Stimulated activated naive CD8-positive, alpha-beta T cell treated with anti-CD3 and anti-CD28 coated beads, Interleukin-15, amount 100 ng/mL, for 72 hours (primary cell): ENCODE measurements at regions not wholly inside any gene's neighbourhood (a gene's known extent, or its start where the extent isn't known, plus 50 kb on each side); places are given as distances from the start of the nearest gene placed in this dataset.
"Not testable (repeated sequence)": the region's sequence is repeated elsewhere in the genome, so short reads cannot be mapped to it uniquely, and the experiment has no call there.

ENCODE experiments used
- ATAC-seq: fragments of 150-1000 bp; cut with Tn5 transposase; 2 replicates; pipeline ENCODE4 v1.10.0; 2021; ENCODE audit warnings: mild to moderate bottlenecking, moderate library complexity
- DNase-seq, 2 donors: peaks; one replicate each; pipeline ENCODE4 v3.0.0; 2021 to 2022
- H3K27ac Mint-ChIP-seq, 2 donors: one replicate each; pipeline ENCODE4 v1.8.0; 2022; ENCODE audit warnings: mild to moderate bottlenecking in 2 of 2, mixed read lengths in 2 of 2, moderate library complexity in 2 of 2
- H3K27me3 Mint-ChIP-seq: one replicate; pipeline ENCODE4 v1.8.0; 2022; ENCODE audit warnings: mixed read lengths
- H3K4me1 Mint-ChIP-seq: one replicate; pipeline ENCODE4 v1.8.0; 2022; ENCODE audit warnings: mild to moderate bottlenecking, mixed read lengths
- H3K4me3 Mint-ChIP-seq, 2 donors: one replicate each; pipeline ENCODE4 v1.8.0; 2022; ENCODE audit warnings: mild to moderate bottlenecking in 2 of 2, mixed read lengths in 2 of 2, moderate library complexity in 1 of 2
- H3K9me3 Mint-ChIP-seq, 2 donors: one replicate each; pipeline ENCODE4 v1.8.0; 2022; ENCODE audit warnings: mixed read lengths in 2 of 2

- DNase-seq (no peak), ATAC-seq (no peak)
- H3K27me3 Mint-ChIP-seq, result no peaks in the 10 kb centered on the region
- no peaks in the 10 kb centered on the region for H3K4me1 Mint-ChIP-seq
- no peak overlapping the region for H3K27ac Mint-ChIP-seq
- H3K9me3 Mint-ChIP-seq, result no peaks in the 10 kb centered on the region
- H3K4me3 Mint-ChIP-seq, result no peak overlapping the region
These were observed 229.5 kb downstream of the NKX6-1 start for GRCh38 chr4:84269536-84270044.

DNA sequence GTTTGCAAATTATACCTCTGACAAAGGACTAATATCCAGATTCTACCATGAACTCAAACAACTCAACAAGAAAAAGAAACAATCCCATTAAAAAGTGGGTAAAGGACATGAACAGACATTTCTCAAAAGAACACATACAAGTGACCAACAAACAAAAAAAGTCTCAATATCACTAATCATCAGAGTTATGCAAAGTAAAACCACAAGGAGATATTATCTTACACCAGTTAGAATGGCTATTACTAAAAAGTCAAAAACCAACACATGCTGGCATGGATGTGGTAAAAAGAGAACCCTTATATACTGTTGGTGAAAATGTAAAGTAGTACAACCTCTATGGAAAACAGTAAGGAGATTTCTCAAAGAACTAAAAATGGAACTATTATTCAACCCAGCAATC is 234.4 kb downstream of the NKX6-1 start:
- H3K27me3 Mint-ChIP-seq, result no peaks in the 10 kb centered on the region
- H3K27ac Mint-ChIP-seq, result no peak overlapping the region
- DNase-seq (no peak), ATAC-seq (no peak)
- no peak overlapping the region for H3K4me3 Mint-ChIP-seq
- peaks cover 15 to 23% of the 10 kb centered on the region in 2 donors for H3K9me3 Mint-ChIP-seq
- H3K4me1 Mint-ChIP-seq, result no peaks in the 10 kb centered on the region

GRCh38 chr4:84263415-84263814 is 235.7 kb downstream of the NKX6-1 start:
- no peak for DNase-seq
- no peak overlapping the region for H3K4me3 Mint-ChIP-seq
- H3K27ac Mint-ChIP-seq, result no peak overlapping the region
- H3K9me3 Mint-ChIP-seq, result peaks cover 22 to 33% of the 10 kb centered on the region in 2 donors
- no peak for ATAC-seq
- H3K4me1 Mint-ChIP-seq, result no peaks in the 10 kb centered on the region
- H3K27me3 Mint-ChIP-seq, result no peaks in the 10 kb centered on the region

- no peak overlapping the region for H3K27ac Mint-ChIP-seq
- DNase-seq, result no peak
- H3K4me1 Mint-ChIP-seq, result no peaks in the 10 kb centered on the region
- no peaks in the 10 kb centered on the region for H3K27me3 Mint-ChIP-seq
- no peak for ATAC-seq
- H3K9me3 Mint-ChIP-seq, result peaks cover 22 to 33% of the 10 kb centered on the region in 2 donors
- no peak overlapping the region for H3K4me3 Mint-ChIP-seq
These were observed 238.6 kb downstream of the NKX6-1 start for GRCh38 chr4:84260495-84260894.

DNA sequence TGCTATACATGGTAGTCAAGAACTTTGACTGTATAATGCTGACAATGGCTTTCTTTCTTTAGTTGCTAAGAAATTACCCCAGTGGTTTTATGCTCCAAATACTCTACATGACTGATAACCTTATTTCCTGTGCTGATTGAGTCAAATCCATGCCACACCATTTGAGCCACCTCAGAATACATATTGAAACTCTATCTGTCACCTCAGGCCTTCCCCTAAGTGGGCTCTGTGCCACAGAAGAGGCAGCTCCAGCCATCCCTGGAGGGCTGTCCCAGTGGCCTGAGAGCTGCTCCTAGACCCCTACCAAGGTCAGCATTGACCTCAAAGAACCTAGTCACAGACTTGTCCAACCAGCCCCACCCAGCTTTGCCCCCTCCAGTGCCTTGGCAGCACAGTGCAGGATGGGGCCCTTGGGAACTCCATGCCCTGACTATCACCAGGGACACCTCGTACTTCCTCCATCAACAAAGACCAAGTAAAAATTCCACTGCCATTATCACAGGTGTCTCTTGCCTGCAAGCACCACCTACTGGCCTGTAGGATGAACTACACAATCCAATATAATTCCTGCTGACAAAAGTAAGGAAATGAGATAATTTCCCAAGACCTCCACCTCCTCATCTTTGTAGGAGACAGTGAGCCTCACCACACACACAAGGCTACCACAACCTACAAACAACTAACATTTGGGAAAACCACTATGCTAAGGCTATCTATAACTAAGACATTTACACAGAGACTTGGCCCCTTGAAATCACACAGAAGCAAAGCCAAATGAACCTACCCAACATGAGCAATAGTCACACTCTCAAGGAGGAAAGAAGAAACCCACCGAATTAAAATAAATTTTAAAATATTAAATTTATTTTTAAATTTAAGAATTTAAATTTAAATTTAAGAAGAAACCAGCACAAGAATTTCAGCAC is 239.9 kb downstream of the NKX6-1 start:
- Mint-ChIP-seq H3K4me1 (no peaks in the 10 kb centered on the region), H3K4me3 (no peak overlapping the region), H3K9me3 (peaks cover 22 to 33% of the 10 kb centered on the region in 2 donors), H3K27me3 (no peaks in the 10 kb centered on the region), H3K27ac (no peak overlapping the region)
- ATAC-seq (no peak), DNase-seq (no peak)

DNA sequence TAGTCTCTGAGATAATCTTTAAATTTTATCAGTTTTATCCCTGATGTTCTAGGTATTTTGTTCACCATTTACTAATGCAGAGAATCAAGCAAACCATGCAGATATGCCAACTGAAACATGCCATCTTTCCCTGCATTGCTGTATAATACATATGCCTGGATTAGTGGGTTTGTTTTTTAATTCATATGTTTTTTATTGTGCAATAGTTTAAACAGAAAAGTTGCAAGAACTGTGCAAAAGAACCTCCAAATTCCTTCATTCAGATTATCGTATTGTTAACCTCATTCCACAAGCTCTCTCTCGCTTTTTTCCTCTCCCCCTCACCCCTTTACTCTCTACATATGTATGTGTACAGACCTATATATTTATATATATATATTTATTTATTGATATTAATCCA is 244.6 kb downstream of the NKX6-1 start:
- H3K27me3 Mint-ChIP-seq, result no peaks in the 10 kb centered on the region
- ATAC-seq (no peak), DNase-seq (no peak)

DNA sequence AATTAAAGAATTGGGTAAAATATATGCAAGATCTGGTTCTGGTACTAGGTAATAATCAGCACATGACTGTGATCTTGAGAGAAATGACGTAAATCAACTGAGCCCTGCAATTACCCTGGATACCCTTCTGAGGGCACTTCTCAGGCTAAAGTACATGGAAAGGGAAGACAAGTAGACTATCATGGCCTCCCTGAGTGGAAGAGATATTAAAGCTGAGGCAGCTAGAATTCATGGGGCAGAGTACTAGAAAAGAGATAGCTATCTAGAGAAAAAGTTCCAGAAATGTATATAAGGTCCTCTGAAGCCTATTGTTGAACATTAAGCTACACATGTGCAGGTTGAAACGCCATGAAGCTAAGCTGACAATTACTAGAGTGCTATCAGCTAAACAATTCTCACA is 249.6 kb downstream of the NKX6-1 start:
- ATAC-seq, result no peak

More for the DNA sequence above, 244.6 kb downstream of the NKX6-1 start:
- Mint-ChIP-seq H3K9me3 (peaks cover 6 to 20% of the 10 kb centered on the region in 2 donors), H3K4me3 (no peak overlapping the region), H3K4me1 (no peaks in the 10 kb centered on the region), H3K27ac (no peak overlapping the region)

DNA sequence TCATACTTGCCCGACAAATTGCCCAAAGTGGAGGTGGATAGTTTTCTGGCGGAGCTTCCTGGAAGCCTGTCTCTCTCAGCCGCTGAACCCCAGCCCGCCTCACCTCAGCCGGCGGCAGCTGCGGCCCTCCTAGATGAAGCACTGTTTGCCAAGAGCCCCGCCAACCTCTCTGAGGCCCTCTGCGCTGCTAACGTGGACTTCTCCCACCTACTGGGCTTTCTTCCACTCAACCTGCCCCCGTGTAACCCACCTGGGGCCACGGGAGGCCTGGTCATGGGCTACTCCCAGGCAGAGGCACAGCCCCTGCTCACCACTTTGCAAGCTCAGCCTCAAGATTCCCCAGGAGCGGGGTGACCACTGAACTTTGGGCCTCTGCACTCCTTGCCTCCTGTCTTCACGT is 254.1 kb downstream of the NKX6-1 start:
- DNase-seq, H3K4me3 Mint-ChIP-seq, H3K27ac Mint-ChIP-seq, H3K27me3 Mint-ChIP-seq, H3K4me1 Mint-ChIP-seq, H3K9me3 Mint-ChIP-seq: not testable (repeated sequence)
- ATAC-seq, result peak; percentile 20

More for the DNA sequence above, 249.6 kb downstream of the NKX6-1 start:
- no peaks in the 10 kb centered on the region for H3K4me1 Mint-ChIP-seq
- peaks cover 4 to 19% of the 10 kb centered on the region in 2 donors for H3K9me3 Mint-ChIP-seq
- no peak for DNase-seq
- H3K4me3 Mint-ChIP-seq, result no peak overlapping the region
- H3K27me3 Mint-ChIP-seq, result peaks cover 7% of the 10 kb centered on the region
- H3K27ac Mint-ChIP-seq, result no peak overlapping the region

DNA sequence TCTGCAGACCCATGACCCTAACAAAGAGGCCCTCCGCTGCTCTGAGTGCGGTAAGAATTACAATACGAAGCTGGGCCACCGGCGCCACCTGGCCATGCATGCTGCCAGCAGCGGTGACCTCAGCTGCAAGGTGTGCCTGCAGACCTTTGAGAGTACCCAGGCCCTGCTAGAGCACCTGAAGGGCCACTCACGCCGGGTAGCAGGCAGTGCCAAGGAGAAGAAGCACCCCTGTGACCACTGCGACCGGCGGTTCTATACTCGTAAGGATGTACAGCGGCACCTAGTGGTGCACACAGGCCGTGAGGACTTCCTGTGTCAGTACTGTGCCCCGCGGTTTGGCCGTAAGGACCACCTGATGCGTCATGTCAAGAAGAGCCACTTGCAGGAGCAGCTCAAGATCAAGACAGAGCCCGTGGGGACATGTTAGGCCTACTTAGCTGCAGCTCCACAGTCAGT is 254.7 kb downstream of the NKX6-1 start:
- H3K4me1 Mint-ChIP-seq, H3K4me3 Mint-ChIP-seq, DNase-seq, H3K27ac Mint-ChIP-seq, H3K27me3 Mint-ChIP-seq, H3K9me3 Mint-ChIP-seq: not testable (repeated sequence)
- peak; percentile 23 for ATAC-seq

GRCh38 chr4:84243685-84244084 is 255.4 kb downstream of the NKX6-1 start:
- Mint-ChIP-seq H3K27ac (no peak overlapping the region), H3K4me3 (no peak overlapping the region), H3K9me3 (peaks cover 9% of the 10 kb centered on the region in 2 donors), H3K27me3 (peaks cover 7% of the 10 kb centered on the region), H3K4me1 (no peaks in the 10 kb centered on the region)
- DNase-seq (no peak), ATAC-seq (no peak)

GRCh38 chr4:84239278-84239845 is 259.7 kb downstream of the NKX6-1 start:
- no peak overlapping the region for H3K4me3 Mint-ChIP-seq
- DNase-seq, result no peak
- H3K9me3 Mint-ChIP-seq, result peaks cover 5 to 7% of the 10 kb centered on the region in 2 donors
- ATAC-seq, result no peak
- H3K27me3 Mint-ChIP-seq, result no peaks in the 10 kb centered on the region
- no peaks in the 10 kb centered on the region for H3K4me1 Mint-ChIP-seq
- no peak overlapping the region for H3K27ac Mint-ChIP-seq

- H3K4me3 Mint-ChIP-seq, result no peak overlapping the region
- H3K27ac Mint-ChIP-seq, result no peak overlapping the region
- H3K9me3 Mint-ChIP-seq, result peaks cover 5 to 7% of the 10 kb centered on the region in 2 donors
- no peaks in the 10 kb centered on the region for H3K27me3 Mint-ChIP-seq
- H3K4me1 Mint-ChIP-seq, result no peaks in the 10 kb centered on the region
- DNase-seq, result no peak
- no peak for ATAC-seq
These were observed 260.6 kb downstream of the NKX6-1 start for GRCh38 chr4:84238247-84239090.

DNA sequence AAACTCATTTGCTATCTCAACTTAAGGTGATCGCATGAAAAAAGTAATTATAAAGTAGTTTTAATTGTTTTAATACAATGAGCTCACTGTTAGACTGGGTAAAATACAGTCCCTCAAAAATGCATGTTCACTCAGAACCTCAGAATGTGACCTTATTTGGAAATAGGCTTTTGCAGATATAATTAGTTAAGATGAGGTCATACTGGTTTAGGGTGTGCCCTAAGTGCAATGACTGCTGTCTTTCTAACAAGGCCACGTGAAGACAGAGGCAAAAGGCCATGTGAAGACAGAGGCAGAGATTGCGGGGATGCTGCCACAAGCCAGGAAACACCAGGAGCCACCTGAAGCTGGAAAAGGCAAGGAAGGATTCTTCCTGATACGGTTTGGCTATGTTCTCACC is 262.1 kb downstream of the NKX6-1 start:
- DNase-seq (no peak), ATAC-seq (no peak)
- no peaks in the 10 kb centered on the region for H3K27me3 Mint-ChIP-seq
- peaks cover 1 to 7% of the 10 kb centered on the region in 2 donors for H3K9me3 Mint-ChIP-seq
- H3K27ac Mint-ChIP-seq, result no peak overlapping the region
- H3K4me1 Mint-ChIP-seq, result no peaks in the 10 kb centered on the region
- no peak overlapping the region for H3K4me3 Mint-ChIP-seq

- Mint-ChIP-seq H3K4me3 (no peak overlapping the region), H3K9me3 (peaks cover 0 to 7% of the 10 kb centered on the region in 2 donors), H3K4me1 (no peaks in the 10 kb centered on the region), H3K27me3 (no peaks in the 10 kb centered on the region), H3K27ac (no peak overlapping the region)
- DNase-seq, result no peak
- ATAC-seq, result no peak
These were observed 263.8 kb downstream of the NKX6-1 start for GRCh38 chr4:84235126-84235944.
